ENCODE measurements at regions not wholly inside any gene's neighbourhood (a gene's known extent, or its start where the extent isn't known, plus 50 kb on each side); places are given as distances from the start of the nearest gene placed in this dataset.
"Not testable (repeated sequence)": the region's sequence is repeated elsewhere in the genome, so short reads cannot be mapped to it uniquely, and the experiment has no call there.

DNA sequence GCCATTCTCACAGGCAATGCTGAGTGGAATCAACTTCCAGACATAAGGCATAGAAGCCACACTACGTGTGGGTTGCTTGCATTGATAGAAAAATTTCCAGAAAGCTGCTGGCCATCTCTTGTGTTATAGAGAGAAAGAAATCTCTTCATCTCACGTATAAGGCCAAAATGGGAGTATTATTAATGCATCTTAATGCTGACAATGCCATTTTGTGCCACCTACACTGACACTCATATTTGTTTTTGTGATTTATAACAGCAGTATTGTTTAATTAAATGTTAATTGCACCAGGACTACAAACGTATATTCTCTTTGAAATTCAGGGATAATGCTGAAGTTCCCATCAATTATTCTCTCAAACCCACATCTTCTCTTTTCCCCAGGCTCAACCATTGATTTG lies 56.1 kb upstream of the TMEM132D start:
- no peak for DNase-seq (ENCODE audit: low read depth)

DNA sequence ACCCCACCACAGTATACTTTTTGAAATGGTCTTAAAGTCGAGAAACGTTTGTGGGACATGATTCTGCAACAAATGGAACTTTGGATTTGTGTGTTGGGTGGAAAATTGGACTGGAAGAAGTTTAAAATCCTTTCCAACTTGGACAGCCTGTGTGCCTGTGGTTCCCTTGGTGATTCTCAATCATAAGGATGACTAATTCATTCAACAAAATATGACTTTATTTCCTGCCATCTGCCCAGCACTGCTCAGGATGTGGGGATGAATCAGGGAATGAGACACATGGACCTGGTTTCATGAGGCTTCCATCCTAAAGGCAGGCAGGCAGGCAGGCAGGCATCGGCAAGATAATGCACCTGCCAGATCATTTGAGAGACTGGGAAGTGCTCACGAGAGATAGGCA lies 57.3 kb upstream of the TMEM132D start:
- peak; percentile 88 for DNase-seq (ENCODE audit: low read depth)

DNA sequence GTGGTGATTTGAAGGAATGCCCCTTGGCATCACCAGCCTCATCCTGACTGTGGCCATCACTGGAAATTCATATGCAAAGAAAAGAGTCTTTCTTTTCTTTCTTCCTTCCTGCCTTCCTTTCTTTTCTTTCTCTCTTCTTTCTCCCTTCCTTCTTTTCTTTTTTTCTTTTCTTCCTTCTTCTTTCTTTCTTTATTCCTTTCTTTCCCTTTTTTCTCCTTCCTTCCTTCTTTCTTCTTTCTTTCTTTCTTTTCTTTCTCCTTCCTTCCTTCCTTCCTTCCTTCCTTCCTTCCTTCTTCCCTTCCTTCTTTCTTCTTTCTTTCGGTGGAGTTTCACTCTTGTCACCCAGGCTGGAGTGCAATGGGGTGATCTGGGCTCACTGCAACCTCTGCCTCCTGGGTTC lies 58.0 kb upstream of the TMEM132D start:
- no peak for DNase-seq (ENCODE audit: low read depth)

DNA sequence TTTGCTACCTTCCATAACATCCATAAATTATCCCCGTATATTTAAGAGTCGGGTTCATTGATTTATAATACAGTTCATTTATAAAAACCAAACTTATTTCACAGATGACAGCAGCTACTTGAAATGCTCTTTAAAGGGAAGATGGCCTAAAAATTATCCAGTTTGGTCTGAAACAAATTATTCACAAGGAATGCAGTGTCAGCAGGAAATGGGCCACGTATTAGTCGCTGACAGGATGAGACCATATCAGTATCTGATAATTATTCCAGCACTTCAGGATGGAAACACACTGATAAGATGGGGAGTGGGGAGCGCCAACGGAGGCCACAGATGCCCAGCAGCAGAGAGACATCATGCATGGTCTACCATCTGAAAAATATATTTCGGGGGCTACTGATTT lies 60.5 kb upstream of the TMEM132D start:
- DNase-seq (ENCODE audit: low read depth): no peak

DNA sequence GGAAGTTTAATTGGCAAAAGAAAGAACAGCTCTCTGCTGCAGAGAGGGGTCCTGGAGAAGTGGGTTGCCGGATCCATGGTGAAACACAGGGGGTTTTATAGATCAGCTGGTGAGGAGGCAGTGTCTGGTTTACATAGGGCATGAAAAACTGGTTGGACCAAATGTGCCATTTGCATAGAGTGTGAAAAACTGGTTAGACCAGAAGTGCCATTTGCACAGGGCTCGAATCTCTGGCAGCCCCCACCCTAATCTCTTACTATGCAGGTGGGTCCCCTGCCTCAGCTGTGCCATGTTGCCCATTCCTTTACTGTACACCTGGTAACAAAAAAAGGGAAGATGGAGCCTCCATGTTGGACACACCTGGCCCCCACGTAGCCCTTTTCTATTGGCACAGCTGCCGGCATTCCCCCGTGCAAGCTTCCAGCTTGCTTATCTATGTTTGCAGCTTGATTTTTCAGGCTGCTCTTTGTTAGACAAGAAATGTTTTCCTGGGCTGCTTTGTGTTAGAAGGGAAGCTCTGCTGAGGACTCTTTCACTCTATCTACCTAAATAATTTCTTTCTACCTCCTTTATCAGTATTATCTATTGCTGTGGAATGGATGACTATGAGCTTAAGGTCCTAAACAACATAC lies 61.1 kb upstream of the TMEM132D start:
- no peak for DNase-seq (ENCODE audit: low read depth)

DNA sequence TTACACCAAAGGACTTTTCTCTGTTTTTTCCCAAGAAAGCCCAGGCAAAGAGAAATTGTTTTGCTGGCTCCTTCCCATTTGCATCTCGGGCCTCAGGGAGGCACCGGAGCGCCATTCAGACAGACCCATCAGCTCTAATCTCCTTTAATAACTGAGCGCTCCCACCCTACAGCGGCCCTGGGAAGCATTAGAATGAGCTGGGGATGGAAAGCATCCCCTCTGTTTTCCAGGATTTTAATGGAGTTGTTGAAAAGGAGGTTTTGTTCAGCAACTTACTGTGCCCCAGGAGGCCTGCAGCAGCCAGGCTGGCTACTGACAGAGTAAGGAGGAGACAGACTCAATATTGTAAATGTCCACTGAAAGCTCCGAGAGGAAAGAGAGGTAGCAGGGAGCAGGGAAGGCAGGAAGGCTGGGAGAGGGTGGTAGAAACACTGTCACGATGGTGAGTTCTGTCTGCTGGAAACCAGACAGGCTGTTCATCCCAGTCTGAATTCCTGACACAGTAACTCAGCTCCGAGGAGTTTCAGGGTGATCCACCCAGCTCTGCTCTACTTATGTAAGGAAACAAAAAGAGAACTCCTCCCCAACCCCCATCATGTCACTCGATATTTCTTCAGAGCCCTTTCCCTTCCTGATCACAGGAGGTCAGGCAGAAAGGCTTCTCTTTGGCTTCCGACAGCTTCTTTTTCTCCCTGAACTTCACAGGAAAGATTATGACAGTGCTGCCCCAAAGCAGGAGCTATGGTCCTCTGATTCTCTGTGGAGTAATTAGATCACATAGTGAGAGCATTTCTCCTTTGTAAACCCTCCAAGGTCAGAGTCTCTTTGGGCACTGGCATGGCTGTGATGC lies 62.5 kb upstream of the TMEM132D start:
- DNase-seq (ENCODE audit: low read depth): no peak

DNA sequence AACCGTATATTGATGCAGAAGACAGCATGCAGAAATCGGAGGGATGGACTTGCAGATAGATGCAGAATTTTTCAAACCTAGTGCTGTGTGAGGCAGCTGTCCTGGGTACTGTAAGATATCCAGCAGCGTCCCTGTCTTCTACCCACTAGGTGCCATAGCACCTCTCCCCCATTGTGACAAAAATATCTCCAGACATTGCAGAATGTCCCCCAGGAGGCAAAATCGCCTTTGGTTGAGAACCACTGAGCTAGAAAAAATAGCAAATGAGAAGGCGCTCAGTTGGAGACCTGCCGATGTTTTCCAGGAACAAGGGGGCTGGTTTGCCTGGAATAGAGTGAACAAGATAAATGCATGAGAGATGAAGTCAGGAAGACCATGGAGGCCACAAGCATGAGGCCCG lies 67.9 kb upstream of the TMEM132D start:
- no peak for DNase-seq (ENCODE audit: low read depth)

DNA sequence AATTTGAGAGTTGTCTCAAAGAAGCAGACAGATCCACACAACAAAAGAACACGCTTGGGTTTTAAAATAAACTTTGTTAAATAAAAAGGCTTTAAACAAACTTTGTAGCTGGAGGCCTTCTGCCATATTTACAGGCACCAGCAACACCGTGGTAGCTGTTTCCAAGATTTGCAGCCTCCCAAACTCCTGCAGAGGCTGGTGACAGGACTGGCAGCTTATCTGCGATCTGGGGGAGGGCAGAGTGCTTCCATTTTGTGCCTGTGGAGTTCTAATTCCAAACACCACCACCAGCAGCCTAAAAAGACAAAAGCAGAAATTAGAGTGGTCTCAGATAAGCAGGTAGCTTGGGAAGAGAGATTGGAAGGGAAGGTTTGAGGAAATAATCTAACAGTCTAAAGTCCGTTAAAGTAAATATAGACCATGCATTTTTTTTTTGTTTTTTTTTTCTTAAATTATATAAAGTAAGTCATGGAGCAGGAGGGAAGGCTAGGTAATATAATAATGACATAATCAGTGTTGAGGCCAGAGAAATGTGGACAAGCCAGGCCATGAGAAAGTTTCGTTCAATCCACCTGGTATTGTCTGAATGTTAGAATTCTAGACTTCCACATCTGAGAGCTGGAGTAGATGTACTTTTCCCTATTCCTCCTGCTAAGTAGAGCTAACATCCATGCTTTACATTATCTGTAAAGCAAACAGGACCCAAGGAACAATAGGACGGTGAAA lies 69.6 kb upstream of the TMEM132D start:
- no peak for DNase-seq (ENCODE audit: low read depth)

DNA sequence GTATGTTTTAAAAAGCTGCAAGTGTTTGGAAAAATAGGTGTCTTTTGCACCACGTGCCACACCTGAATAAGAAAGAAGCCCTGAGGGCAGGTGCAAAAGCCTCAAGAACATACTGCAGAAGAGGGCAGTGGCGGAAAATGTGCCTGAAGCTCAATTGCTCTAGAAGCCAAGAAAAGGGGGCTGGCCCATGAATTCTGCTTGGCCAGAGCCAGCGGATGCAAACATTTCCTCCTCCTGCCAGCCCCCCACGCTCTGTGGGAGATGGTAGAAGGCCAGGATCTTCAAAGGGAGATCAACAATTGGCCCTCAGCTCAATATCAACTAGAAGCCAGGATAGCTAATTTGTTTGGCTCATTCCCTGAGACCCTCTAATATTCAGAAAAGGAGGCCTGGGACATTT lies 80.3 kb upstream of the TMEM132D start:
- no peak for DNase-seq (ENCODE audit: low read depth)

DNA sequence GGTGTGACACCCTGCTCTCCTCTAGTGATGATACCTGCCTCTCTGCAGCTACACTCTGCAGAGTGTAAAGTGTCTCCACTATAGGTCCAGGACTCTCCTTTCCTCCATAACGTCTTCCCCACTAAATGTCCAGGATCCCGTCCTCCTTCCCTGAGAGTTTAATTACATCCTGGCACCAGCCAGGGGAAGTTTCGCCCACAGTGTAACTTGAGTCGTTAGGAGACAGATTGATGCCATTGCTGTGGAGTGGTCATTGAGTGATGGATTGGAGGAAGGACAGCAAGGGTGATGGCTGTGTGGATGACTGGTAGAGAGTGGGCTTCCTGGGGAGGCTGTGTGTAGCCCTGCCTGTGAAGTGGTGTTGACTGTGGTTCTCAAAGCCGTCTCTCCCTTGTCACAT lies 84.0 kb upstream of the TMEM132D start:
- DNase-seq (ENCODE audit: low read depth): no peak

DNA sequence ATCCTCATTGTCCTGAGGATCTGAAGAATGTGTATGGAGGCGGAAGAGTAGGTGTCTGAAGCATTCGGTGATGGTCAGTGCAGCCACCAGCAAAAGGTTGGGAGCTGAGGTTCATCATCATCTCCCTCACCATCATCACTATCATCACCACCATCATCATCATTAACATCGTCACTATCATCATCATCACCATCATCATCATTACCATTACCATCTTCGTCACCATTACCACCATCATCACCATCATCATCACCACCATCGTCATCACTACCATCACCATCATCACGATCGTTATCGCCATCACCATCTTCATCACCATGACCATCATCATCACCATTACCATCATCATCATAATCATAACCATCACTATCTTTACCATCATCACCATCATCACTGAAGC lies 90.8 kb upstream of the TMEM132D start:
- no peak for DNase-seq (ENCODE audit: low read depth)

DNA sequence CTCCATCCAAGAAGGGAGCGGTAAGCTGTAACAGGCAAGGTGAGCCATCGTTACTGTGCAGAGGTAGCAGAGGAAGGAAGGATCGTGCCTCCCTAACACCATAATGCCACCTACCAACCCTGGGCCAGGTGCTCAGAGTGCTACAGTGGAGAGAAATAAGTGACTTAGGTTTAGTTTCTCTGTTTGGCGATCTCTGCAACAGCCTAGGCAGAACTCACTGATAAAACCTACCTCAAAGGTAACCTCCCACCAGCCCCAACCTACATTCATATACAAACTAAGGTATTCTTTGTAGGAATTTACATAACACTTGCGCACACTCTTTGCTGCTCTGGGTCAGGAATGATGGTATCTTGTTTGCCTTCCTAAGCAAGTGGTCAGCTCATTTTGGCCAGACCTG lies 93.4 kb upstream of the TMEM132D start:
- DNase-seq (ENCODE audit: low read depth): no peak

DNA sequence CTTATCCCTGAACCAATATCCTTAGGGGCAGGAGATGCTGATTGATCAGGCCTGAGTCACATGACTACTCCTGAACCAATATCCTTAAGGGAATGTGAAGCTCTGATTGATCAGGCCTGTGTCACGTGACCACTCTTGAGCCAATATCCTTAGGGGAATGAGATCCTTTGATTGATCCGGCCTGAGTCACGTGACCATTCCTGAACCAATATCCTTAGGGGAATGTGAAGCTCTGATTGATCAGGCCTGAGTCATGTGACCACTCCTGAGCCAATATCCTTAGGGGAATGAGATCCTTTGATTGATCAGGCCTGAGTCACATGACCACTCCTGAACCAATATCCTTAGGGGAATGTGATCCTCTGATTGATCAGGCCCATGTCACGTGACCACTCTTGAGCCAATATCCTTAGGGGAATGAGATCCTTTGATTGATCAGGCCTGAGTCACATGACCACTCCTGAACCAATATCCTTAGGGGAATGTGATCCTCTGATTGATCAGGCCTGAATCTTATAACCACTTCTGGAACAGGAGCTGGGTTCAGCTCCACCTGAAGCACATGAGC lies 100.6 kb upstream of the TMEM132D start:
- not testable (repeated sequence) for DNase-seq (ENCODE audit: low read depth)

DNA sequence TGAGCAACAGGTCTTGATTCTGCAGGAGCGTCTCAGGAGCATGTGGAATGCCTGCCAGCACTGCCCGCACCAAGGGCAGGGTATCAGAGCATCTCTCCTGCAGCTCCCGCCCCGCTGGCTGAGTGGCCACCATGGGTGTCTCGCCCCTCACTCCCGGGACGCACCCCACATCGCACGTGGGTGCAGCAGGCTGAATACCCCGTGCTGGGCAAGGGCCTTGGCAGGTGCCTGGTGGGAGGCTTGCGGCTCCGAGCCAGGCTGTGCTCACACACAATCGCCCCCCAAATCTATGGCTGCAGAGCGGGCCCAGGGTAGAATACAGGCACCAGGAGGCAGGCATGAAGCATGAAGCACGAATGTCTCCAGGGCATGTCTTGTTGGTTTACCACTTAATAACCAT lies 103.9 kb upstream of the TMEM132D start:
- no peak for DNase-seq (ENCODE audit: low read depth)

DNA sequence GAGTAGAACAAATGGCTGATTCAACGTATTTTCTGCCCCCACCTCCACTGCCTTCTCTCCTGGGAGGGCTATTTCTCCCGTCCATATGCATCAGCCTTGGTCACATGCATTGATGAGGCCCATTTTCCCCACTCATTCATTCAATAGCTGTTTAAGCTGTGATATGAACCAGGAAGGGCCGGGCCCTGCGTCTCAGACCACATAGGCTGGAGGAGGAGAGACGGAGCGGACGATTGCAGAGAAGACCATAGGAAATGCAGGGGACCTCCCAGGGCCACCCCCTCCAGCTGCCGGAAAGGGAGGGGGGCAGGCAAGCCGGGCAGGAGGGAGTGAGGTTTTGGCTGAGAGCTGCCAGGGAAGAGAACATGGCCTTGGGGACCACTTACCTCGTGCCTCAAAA lies 104.4 kb upstream of the TMEM132D start:
- DNase-seq (ENCODE audit: low read depth): no peak

DNA sequence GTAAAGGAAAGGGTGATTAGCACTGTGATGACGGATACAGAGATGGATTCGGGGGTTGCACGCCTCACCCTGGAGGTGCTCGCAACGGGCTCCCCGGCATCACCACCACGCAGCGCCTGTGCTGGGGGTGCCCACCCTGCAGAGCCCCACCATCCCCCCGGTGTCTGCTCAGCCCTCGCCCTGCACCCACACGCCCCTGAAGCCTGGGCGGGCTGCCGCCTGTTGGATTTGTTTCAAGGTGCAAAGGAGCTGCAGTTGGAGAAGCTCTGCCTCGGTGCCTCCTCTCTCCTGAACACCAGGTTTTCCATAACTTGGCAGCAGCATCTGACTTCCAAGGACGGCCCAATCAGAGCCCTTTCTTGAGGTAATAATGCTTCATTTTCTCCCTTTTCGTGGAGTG lies 106.1 kb upstream of the TMEM132D start:
- no peak for DNase-seq (ENCODE audit: low read depth)

DNA sequence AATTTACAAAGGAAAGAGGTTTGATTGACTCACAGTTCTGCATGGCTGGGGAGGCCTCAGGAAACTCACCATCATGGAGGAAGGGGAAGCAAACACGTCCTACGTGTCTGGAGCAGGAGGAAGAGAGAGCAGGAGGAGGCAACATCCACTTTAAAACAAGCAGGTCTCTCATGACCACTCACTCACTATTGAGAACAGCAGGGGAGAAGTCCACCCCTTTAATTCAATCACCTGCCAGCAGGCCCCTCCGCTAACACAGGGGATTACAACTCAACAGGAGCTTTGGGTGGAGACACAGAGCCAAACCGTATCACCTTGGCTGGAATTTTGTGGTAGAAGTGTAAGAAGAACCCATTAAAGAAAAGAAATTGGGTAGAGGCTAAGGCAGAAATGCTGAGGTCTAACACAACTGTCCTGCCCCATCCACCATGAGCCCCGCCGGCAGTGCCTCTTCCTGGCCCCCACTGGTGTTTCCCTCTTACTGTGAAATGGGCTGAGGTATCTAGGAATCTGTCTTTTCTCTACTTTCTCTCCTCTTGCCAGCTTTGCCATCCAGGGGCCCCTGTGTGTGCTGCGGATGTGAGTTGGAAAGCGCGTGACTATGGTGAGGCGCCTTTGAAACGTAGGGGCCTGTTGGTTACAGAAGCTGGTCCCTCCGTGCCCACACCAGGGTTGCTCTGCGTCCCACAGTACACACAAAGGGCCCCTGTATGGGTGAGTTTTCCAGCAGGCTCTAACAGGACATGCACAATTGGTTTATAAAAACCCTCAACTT lies 108.0 kb upstream of the TMEM132D start:
- DNase-seq (ENCODE audit: low read depth): no peak

DNA sequence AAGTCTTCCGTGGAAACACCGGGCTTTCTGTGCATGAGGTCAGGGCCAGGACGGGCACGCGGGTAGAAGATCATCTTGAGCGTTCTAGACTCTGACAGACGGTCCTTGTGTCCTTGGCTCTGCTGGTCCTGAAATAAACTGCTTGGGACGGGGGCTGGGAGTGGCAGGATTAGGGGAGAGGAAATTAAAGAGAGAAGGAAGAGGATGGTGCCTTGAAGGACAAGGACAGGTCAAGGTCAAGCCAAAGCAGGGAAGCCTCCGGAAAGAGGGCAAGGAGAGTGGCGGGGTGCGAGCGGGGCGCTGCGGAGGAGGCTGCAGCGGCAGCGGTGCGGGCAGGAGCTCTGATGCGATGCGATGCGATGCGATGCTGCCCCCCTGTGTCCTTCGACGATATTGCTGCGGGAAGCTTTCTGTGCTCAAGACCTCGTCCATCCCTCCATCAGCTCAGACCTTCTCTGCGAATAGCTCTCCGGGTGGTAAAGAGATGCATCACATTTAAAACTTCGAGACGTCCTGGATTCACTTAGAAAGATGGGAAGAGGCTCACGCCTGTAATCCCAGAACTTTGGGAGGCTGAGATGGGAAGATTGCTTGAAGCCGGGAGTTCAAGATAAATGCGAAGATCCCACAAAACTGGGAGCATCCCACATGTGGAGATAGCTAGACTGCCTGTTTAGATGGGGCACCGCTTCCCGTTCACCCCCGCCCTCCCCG lies 110.1 kb upstream of the TMEM132D start:
- peak; percentile 90 for DNase-seq (ENCODE audit: low read depth)

DNA sequence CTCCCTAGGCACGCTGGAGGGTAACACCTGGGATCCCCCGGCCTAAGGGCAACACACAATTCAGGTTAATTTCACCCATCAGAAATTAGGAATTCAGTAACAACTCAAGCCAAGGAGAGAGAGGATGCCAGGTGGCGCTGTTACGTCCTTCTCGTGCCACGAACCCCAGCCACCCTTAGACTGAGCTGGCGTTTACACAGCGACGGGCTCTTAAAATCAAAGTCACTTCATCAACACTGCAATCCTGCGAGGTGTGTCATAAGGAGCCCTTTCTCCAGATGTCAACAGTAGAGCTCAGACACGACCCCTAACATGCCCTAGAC lies 110.6 kb upstream of the TMEM132D start:
- peak; percentile 74 for DNase-seq (ENCODE audit: low read depth)

DNA sequence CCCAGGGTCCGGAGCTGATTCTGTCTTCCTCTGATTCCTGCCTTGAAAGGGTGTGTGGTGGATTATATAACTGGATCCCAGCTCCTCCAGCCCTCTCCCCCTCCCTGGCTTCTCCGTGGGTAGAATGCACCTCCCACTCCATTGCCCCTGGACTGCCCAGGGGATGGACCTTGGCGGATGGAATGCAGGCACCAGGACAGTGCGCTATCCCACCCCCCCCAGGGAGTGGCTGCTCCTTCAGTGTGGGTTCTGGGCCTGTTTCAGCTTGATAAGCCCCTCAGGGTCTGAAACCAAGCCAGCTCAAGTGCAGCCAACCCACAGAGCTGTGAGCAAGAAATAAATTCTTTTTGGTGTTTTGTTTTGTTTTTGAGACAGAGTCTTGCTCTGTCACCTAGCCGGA lies 112.4 kb upstream of the TMEM132D start:
- peak; percentile 42 for DNase-seq (ENCODE audit: low read depth)

DNA sequence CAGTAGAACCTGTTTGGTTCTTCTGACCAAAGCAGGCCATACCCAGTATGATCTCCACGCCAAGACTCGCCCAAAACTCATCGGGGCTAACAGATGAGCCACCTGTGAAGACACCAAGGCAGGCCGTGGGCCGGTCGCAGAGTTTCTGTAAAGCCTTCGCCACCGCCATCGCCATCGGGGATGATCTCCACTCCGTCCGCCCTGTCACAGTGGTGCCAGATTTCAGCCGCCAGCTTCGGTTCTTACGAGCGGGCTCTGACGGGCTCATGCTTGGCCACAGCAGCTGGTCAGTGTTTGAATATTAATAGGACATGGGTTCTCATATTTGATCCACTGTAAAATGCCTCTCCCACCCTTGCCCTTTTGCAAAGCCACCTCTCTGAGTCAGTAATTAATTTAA lies 113.2 kb upstream of the TMEM132D start:
- no peak for DNase-seq (ENCODE audit: low read depth)

Data from Daoy (cell line).